Keratinocyte (primary cell): ENCODE measurements at regions not wholly inside any gene's neighbourhood (a gene's known extent, or its start where the extent isn't known, plus 50 kb on each side); places are given as distances from the start of the nearest gene placed in this dataset.

Experiments
- DNase-seq: peaks from one replicate; pipeline ENCODE4 v3.0.0-alpha.2; 2011; ENCODE audit warnings: low read depth, missing footprints, low spot score
- FAIRE-seq: peaks from 2 replicates; lab custom pipeline; 2011; peaks lifted over from hg19 to GRCh38; lab: Jason Lieb, UNC
- H2AFZ ChIP-seq: 2 replicates; pipeline ENCODE4 v1.6.0; 2012; ENCODE audit warnings: low read length, control low read depth, inconsistent platforms; ENCODE audit not compliant: control insufficient read depth
- H3K27ac ChIP-seq: 2 replicates; pipeline ENCODE4 v1.5.1; 2011; ENCODE audit warnings: low read length; ENCODE audit not compliant: control insufficient read depth, insufficient read depth
- H3K27me3 ChIP-seq: 3 replicates; pipeline ENCODE4 v1.6.0; 2011; ENCODE audit warnings: low read length; ENCODE audit not compliant: control insufficient read depth, insufficient read depth; ENCODE audit errors: extremely low read depth
- H3K36me3 ChIP-seq, 2 experiments: 2 replicates in 1 of 2; 3 replicates in 1 of 2; pipeline ENCODE4 v1.5.1; 2011; ENCODE audit warnings: low read length in 2 of 2, mild to moderate bottlenecking in 1 of 2; ENCODE audit not compliant: control insufficient read depth in 2 of 2, insufficient read depth in 2 of 2; ENCODE audit errors: extremely low read depth in 1 of 2
- H3K4me1 ChIP-seq: 3 replicates; pipeline ENCODE4 v1.5.1; 2011; ENCODE audit warnings: low read length; ENCODE audit not compliant: control insufficient read depth, insufficient read depth; ENCODE audit errors: extremely low read depth
- H3K4me2 ChIP-seq: 3 replicates; pipeline ENCODE4 v1.6.0; 2011; ENCODE audit warnings: low read depth, low read length; ENCODE audit not compliant: control insufficient read depth, insufficient read depth; ENCODE audit errors: extremely low read depth
- H3K4me3 ChIP-seq, 3 experiments: fragments of 200-600 bp in 1 of 3; sonication (generic) in 1 of 3; 2 replicates in 2 of 3; 3 replicates in 1 of 3; pipeline ENCODE4 v1.5.1; 2011 to 2016; ENCODE audit warnings: low read length in 3 of 3, mild to moderate bottlenecking in 3 of 3, control low read depth in 2 of 3, inconsistent platforms in 1 of 3, low read depth in 1 of 3, mixed read lengths in 1 of 3, mixed run types in 1 of 3, moderate library complexity in 1 of 3; ENCODE audit not compliant: control insufficient read depth in 2 of 3, insufficient read depth in 2 of 3; ENCODE audit errors: extremely low read depth in 1 of 3
- H3K79me2 ChIP-seq: 2 replicates; pipeline ENCODE4 v1.6.0; 2012; ENCODE audit warnings: low read length; ENCODE audit not compliant: control insufficient read depth, insufficient read depth
- H3K9ac ChIP-seq: 3 replicates; pipeline ENCODE4 v1.6.0; 2011; ENCODE audit warnings: low read length; ENCODE audit not compliant: control insufficient read depth, insufficient read depth; ENCODE audit errors: extremely low read depth
- H3K9me1 ChIP-seq: 3 replicates; pipeline ENCODE4 v1.6.0; 2011; ENCODE audit warnings: low read length; ENCODE audit not compliant: control insufficient read depth, insufficient read depth; ENCODE audit errors: extremely low read depth
- H3K9me3 ChIP-seq: 2 replicates; pipeline ENCODE4 v1.5.1; 2012; ENCODE audit warnings: low read depth, low read length; ENCODE audit not compliant: control insufficient read depth
- H4K20me1 ChIP-seq: 3 replicates; pipeline ENCODE4 v1.6.0; 2011; ENCODE audit warnings: low read length; ENCODE audit not compliant: control insufficient read depth, insufficient read depth; ENCODE audit errors: extremely low read depth
- CTCF ChIP-seq, 3 experiments: IDR thresholded peaks in 1 of 3; conservative IDR thresholded peaks in 1 of 3; optimal IDR thresholded peaks in 1 of 3; 2 replicates in 2 of 3; 3 replicates in 1 of 3; pipeline versions ENCODE3 to v1.5.1; 2011; ENCODE audit warnings: low read length in 3 of 3, mild to moderate bottlenecking in 3 of 3, moderate library complexity in 2 of 3, control low read depth in 1 of 3, inconsistent platforms in 1 of 3; ENCODE audit not compliant: insufficient read depth in 2 of 3; ENCODE audit errors: extremely low read depth in 1 of 3
- EZH2 ChIP-seq: IDR thresholded peaks from one replicate; pipeline ENCODE4 v1.6.1; 2012; ENCODE audit warnings: inconsistent platforms, mild to moderate bottlenecking, low read length, moderate library complexity
- dilution Hi-C: fragments of 300-500 bp; cut with MboI; formaldehyde crosslinking; loops from one replicate; pipeline ENCODE4 v1.7.0; 2020; ENCODE audit warnings: low sequenced_read_pairs; ENCODE audit not compliant: extremely low pct_ligation_motif_present

GRCh38 chr10:84696610-84697009, 368.2 kb downstream of the CCSER2 start:
- Histone ChIP-seq H3K27ac (no peak overlapping the region), H4K20me1 (no peaks in the 10 kb centered on the region), H3K79me2 (no peaks in the 10 kb centered on the region), H3K27me3 (no peaks in the 10 kb centered on the region), H3K9ac (no peak overlapping the region), H3K4me2 (no peak overlapping the region), H3K9me1 (no peaks in the 10 kb centered on the region), H3K4me3 (no peak overlapping the region), H3K4me1 (no peaks in the 10 kb centered on the region), H2AFZ (no peak overlapping the region), H3K36me3 (no peaks in the 10 kb centered on the region), H3K9me3 (no peaks in the 10 kb centered on the region)
- TF ChIP-seq EZH2, result no peak
- TF ChIP-seq CTCF (optimal IDR thresholded peaks at IDR 0.05 in 1 of 3, IDR thresholded peaks at IDR 0.05 in 1 of 3, conservative IDR thresholded peaks at IDR 0.05 in 1 of 3; ENCODE audit: extremely low read depth in 1 of 3, insufficient read depth in 2 of 3, low read length in 3 of 3), result no peak
- FAIRE-seq (no peak), DNase-seq (no peak)
- dilution Hi-C loops, result no loop called here

- H2AFZ ChIP-seq, result no peak overlapping the region
- H3K27ac ChIP-seq, result no peak overlapping the region
- TF ChIP-seq CTCF (optimal IDR thresholded peaks at IDR 0.05 in 1 of 3, IDR thresholded peaks at IDR 0.05 in 1 of 3, conservative IDR thresholded peaks at IDR 0.05 in 1 of 3; ENCODE audit: extremely low read depth in 1 of 3, insufficient read depth in 2 of 3, low read length in 3 of 3) (no peak), EZH2 (no peak)
- H3K36me3 ChIP-seq, result no peaks in the 10 kb centered on the region
- H3K79me2 ChIP-seq, result no peaks in the 10 kb centered on the region
- H3K27me3 ChIP-seq, result no peaks in the 10 kb centered on the region
- H3K9me3 ChIP-seq, result no peaks in the 10 kb centered on the region
- no peak overlapping the region for H3K9ac ChIP-seq
- FAIRE-seq, result no peak
- H3K4me2 ChIP-seq, result no peak overlapping the region
- no peaks in the 10 kb centered on the region for H3K9me1 ChIP-seq
- DNase-seq, result no peak
- H4K20me1 ChIP-seq, result no peaks in the 10 kb centered on the region
- H3K4me1 ChIP-seq, result no peaks in the 10 kb centered on the region
- no peak overlapping the region for H3K4me3 ChIP-seq
- dilution Hi-C loops, result no loop called here
These were observed 370.6 kb downstream of the CCSER2 start for GRCh38 chr10:84698989-84699388.
